ENCODE measurements at regions not wholly inside any gene's neighbourhood (a gene's known extent, or its start where the extent isn't known, plus 50 kb on each side); places are given as distances from the start of the nearest gene placed in this dataset.

DNA sequence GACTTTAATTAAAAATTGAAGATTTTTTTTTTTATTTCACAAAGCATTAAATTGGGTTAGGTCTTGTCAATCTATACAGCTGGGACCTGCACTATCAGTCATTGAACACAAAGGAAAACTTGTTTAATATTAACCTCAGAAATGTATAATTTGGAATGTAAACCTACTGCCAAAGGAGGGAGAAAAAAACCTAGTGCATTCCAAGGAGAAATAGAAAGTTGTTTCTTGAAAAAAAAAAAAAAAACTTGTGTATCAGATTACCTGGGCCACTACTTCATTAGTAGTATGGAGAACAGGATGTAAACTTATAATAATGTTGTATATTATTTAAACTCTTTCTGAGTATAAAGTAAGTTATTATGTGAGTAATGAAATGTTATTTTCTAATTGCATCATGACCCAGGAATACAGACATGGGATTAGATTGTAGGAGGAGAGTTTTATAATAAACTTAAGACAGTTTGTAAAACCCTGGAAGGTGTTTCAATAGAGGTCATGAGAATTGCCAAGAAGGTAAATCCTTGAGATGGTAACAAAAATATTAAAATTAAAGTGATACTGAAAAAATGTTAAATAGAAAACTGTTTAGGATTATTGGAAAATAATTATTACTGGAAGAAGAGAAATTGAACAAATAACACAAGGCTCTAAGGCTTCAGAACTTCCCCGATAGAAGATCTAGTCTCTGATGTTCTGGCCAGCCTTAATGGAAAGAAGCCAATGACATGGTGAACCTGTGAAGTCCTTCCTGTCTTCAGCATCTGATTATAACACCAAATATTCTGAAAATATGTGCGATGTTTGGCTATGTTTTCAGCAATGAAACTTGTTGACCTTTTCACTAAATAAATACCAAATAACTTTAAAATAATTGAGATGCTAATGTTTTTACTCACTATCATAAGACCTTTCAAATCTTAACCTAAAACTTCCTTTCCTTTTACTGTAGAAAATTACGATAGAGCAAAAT, 412.8 kb upstream of the LYPLAL1 start:
- DNase-seq (ENCODE audit: low spot score) = no peak
- TF ChIP-seq, protein P1, sequence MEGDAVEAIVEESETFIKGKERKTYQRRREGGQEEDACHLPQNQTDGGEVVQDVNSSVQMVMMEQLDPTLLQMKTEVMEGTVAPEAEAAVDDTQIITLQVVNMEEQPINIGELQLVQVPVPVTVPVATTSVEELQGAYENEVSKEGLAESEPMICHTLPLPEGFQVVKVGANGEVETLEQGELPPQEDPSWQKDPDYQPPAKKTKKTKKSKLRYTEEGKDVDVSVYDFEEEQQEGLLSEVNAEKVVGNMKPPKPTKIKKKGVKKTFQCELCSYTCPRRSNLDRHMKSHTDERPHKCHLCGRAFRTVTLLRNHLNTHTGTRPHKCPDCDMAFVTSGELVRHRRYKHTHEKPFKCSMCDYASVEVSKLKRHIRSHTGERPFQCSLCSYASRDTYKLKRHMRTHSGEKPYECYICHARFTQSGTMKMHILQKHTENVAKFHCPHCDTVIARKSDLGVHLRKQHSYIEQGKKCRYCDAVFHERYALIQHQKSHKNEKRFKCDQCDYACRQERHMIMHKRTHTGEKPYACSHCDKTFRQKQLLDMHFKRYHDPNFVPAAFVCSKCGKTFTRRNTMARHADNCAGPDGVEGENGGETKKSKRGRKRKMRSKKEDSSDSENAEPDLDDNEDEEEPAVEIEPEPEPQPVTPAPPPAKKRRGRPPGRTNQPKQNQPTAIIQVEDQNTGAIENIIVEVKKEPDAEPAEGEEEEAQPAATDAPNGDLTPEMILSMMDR (IDR thresholded peaks at IDR 0.05; ENCODE audit: extremely low read depth, missing control alignments) = no peak

DNA sequence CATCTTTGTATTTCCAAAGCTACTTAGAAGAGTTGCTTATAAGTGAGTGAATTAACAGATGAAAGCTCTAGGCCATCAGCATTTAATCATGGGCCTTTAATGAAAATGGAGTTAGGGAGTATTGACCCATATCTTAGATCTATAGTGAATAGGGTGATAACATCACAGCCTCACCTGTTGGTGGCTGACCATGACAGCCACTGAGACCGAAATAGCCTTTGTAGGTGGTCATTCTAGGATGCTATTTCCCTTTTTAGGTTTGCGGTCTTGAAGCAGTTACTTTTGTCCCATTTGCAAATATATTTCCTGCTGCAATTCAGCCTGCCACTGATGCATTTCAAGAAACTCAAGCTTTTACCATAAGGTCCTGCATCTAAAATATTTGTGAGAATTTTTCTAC, 410.1 kb upstream of the LYPLAL1 start:
- TF ChIP-seq, protein P1 (IDR thresholded peaks at IDR 0.05; ENCODE audit: extremely low read depth, missing control alignments) = no peak

DNA sequence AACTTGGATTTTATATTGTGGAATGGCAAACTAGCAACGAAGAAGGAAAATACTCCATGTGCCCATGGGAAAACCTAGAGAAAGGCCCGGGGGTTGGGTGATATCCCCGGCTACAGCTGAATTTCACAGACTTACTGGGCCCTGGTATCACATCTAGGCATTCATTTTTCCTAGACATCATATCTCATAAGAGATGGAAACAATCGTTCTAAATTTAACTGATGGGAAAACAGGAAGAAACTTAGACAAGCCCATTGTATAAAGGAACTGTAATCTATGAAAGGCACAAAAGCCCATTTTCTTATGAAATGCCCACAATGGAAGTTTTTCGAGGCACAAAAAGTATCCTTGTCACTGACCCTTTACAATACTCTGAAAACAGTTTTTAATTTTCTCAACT, 407.9 kb upstream of the LYPLAL1 start:
- no peak for DNase-seq (ENCODE audit: low spot score)
- TF ChIP-seq, protein P1 (IDR thresholded peaks at IDR 0.05; ENCODE audit: extremely low read depth, missing control alignments) = no peak

More for the DNA sequence above, 410.1 kb upstream of the LYPLAL1 start:
- DNase-seq (ENCODE audit: low spot score) = no peak

DNA sequence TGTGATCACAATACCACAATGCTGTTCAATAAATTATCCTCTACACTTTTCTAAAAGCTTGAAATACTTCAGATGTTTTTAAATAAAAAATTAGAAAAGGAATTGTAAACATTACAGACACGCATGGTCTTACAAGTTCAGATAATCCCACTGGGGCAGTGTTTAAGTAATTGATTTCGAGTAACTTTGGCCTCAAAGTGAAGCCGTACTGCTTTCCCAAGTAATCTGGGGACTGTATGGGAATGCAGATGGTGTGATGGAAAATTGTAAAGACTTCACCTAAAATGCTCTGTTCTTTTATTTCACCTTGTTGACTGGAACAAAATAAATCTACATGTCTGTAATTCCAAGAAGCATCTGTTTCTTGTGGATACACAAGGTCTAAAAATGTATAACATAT, 401.7 kb upstream of the LYPLAL1 start:
- TF ChIP-seq, protein P1 (IDR thresholded peaks at IDR 0.05; ENCODE audit: extremely low read depth, missing control alignments) = no peak
- DNase-seq (ENCODE audit: low spot score) = no peak

DNA sequence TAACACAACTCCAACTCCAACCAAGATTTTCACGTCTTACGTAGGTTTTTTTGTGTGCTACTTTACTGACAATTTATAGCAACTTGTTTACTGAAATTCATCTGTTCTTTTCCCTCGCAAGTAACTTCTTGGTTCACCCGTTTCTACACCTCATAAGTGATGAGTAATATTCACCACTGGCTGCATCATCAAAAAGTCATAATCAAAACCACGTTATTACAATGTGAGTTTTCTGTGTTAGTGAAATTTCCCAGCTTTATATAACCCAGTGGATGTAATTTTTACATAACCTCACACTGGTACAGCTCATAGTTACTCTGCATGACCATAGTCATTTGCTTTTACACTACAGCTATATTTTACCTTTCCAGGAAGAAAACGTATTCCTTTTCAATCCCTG, 401.1 kb upstream of the LYPLAL1 start:
- no peak for DNase-seq (ENCODE audit: low spot score)
- TF ChIP-seq, protein P1 (IDR thresholded peaks at IDR 0.05; ENCODE audit: extremely low read depth, missing control alignments) = no peak

DNA sequence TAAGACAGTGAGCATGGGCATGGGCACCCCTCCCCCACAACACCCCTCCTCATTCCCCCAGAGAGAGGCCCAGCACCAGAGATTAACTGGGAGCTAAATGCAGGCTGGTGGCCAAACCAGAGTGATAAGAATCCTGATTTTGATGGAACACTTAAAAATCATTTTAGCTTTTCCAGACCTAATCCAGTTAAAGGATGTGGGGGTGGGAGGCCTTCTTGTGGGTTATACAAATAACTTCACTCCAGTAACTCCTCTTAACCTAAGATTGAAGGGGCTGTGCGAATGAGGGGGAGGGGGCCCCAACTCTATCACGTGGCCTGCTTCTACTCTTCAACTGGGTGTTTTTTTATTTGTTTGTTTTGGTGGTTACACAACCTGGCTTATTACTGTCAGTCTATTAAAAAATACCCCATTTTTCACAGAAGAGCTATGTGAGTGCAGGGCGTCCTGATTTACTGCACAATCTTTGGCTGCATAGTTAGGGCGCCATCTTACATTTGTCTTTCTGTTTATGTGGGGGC, 398.1 kb upstream of the LYPLAL1 start:
- no peak for DNase-seq (ENCODE audit: low spot score)
- TF ChIP-seq, protein P1 (IDR thresholded peaks at IDR 0.05; ENCODE audit: extremely low read depth, missing control alignments) = no peak

Measured in GM20000 (cell line).